ENCODE measurements at regions not wholly inside any gene's neighbourhood (a gene's known extent, or its start where the extent isn't known, plus 50 kb on each side); places are given as distances from the start of the nearest gene placed in this dataset.

- no peak for DNase-seq
- no peak overlapping the region for H3K4me3 ChIP-seq (ENCODE audit: low read length)
- Mint-ChIP-seq H3K27me3 (ENCODE audit: low read depth in 2 of 2) (no peaks in the 10 kb centered on the region), H3K27ac (no peak overlapping the region), H3K36me3 (no peaks in the 10 kb centered on the region), H3K9me3 (no peaks in the 10 kb centered on the region), H3K4me1 (no peaks in the 10 kb centered on the region), H3K4me3 (no peak overlapping the region)
- no peak for ATAC-seq
- H3K27me3 ChIP-seq (ENCODE audit: control insufficient read depth, insufficient read depth, low read length), result no peaks in the 10 kb centered on the region
- H3K9me3 ChIP-seq (ENCODE audit: control insufficient read depth, insufficient read depth, low read length), result no peaks in the 10 kb centered on the region
- no peak overlapping the region for H3K27ac ChIP-seq (ENCODE audit: low read length)
- H3K4me1 ChIP-seq (ENCODE audit: control insufficient read depth, insufficient read depth, low read length), result no peaks in the 10 kb centered on the region
- H3K36me3 ChIP-seq (ENCODE audit: control insufficient read depth, insufficient read depth, low read length), result no peaks in the 10 kb centered on the region
- intact Hi-C loops (cut with micrococcal nuclease), result no loop called here
- 90% methylated on average over 1 of the region's 1 CpG for WGBS (ENCODE audit: insufficient coverage)
- TF ChIP-seq CTCF (IDR thresholded peaks at IDR 0.05), result no peak
Observed at GRCh38 chr3:31364188-31364587, 168.5 kb upstream of the STT3B start.

GRCh38 chr3:31364711-31365110, 168.0 kb upstream of the STT3B start:
- Mint-ChIP-seq H3K27me3 (ENCODE audit: low read depth in 2 of 2) (no peaks in the 10 kb centered on the region), H3K27ac (no peak overlapping the region), H3K36me3 (no peaks in the 10 kb centered on the region), H3K9me3 (no peaks in the 10 kb centered on the region), H3K4me3 (no peak overlapping the region), H3K4me1 (no peaks in the 10 kb centered on the region)
- no peak for DNase-seq
- no peak overlapping the region for H3K4me3 ChIP-seq (ENCODE audit: low read length)
- no peaks in the 10 kb centered on the region for H3K4me1 ChIP-seq (ENCODE audit: control insufficient read depth, insufficient read depth, low read length)
- no peak overlapping the region for H3K27ac ChIP-seq (ENCODE audit: low read length)
- H3K27me3 ChIP-seq (ENCODE audit: control insufficient read depth, insufficient read depth, low read length), result no peaks in the 10 kb centered on the region
- no peaks in the 10 kb centered on the region for H3K36me3 ChIP-seq (ENCODE audit: control insufficient read depth, insufficient read depth, low read length)
- intact Hi-C loops (cut with micrococcal nuclease), result no loop called here
- no peak for TF ChIP-seq CTCF (IDR thresholded peaks at IDR 0.05)
- no peak for ATAC-seq
- H3K9me3 ChIP-seq (ENCODE audit: control insufficient read depth, insufficient read depth, low read length), result no peaks in the 10 kb centered on the region

- no peak for TF ChIP-seq CTCF (IDR thresholded peaks at IDR 0.05)
- peaks cover 0 to 3% of the 10 kb centered on the region in 2 donors for H3K27me3 Mint-ChIP-seq (ENCODE audit: low read depth in 2 of 2)
- H3K27ac Mint-ChIP-seq, result no peak overlapping the region
- no peaks in the 10 kb centered on the region for H3K36me3 Mint-ChIP-seq
- Histone ChIP-seq H3K27me3 (ENCODE audit: control insufficient read depth, insufficient read depth, low read length) (no peaks in the 10 kb centered on the region), H3K27ac (ENCODE audit: low read length) (no peak overlapping the region), H3K36me3 (ENCODE audit: control insufficient read depth, insufficient read depth, low read length) (no peaks in the 10 kb centered on the region), H3K4me3 (ENCODE audit: low read length) (no peak overlapping the region), H3K4me1 (ENCODE audit: control insufficient read depth, insufficient read depth, low read length) (no peaks in the 10 kb centered on the region), H3K9me3 (ENCODE audit: control insufficient read depth, insufficient read depth, low read length) (no peaks in the 10 kb centered on the region)
- H3K9me3 Mint-ChIP-seq, result no peaks in the 10 kb centered on the region
- no peak for ATAC-seq
- H3K4me3 Mint-ChIP-seq, result no peak overlapping the region
- no peak for DNase-seq
- intact Hi-C loops (cut with micrococcal nuclease), result no loop called here
- H3K4me1 Mint-ChIP-seq, result no peaks in the 10 kb centered on the region
- WGBS (ENCODE audit: insufficient coverage), result 95% methylated on average over 2 of the region's 2 CpGs
Observed at GRCh38 chr3:31367518-31367917, 165.2 kb upstream of the STT3B start.

GRCh38 chr3:31369637-31370379, 162.9 kb upstream of the STT3B start:
- no peak overlapping the region for H3K27ac Mint-ChIP-seq
- no peak overlapping the region for H3K4me3 ChIP-seq (ENCODE audit: low read length)
- peaks cover 0 to 3% of the 10 kb centered on the region in 2 donors for H3K27me3 Mint-ChIP-seq (ENCODE audit: low read depth in 2 of 2)
- H3K27me3 ChIP-seq (ENCODE audit: control insufficient read depth, insufficient read depth, low read length), result no peaks in the 10 kb centered on the region
- no peaks in the 10 kb centered on the region for H3K4me1 Mint-ChIP-seq
- H3K4me3 Mint-ChIP-seq, result no peak overlapping the region
- intact Hi-C loops (cut with micrococcal nuclease), result no loop called here
- H3K9me3 Mint-ChIP-seq, result no peaks in the 10 kb centered on the region
- H3K36me3 Mint-ChIP-seq, result no peaks in the 10 kb centered on the region
- ATAC-seq, result no peak
- no peak for DNase-seq
- no peaks in the 10 kb centered on the region for H3K4me1 ChIP-seq (ENCODE audit: control insufficient read depth, insufficient read depth, low read length)
- WGBS (ENCODE audit: insufficient coverage), result 85% methylated on average over 2 of the region's 2 CpGs
- TF ChIP-seq CTCF (IDR thresholded peaks at IDR 0.05), result no peak
- H3K36me3 ChIP-seq (ENCODE audit: control insufficient read depth, insufficient read depth, low read length), result no peaks in the 10 kb centered on the region
- H3K27ac ChIP-seq (ENCODE audit: low read length), result no peak overlapping the region
- no peaks in the 10 kb centered on the region for H3K9me3 ChIP-seq (ENCODE audit: control insufficient read depth, insufficient read depth, low read length)
